Neural progenitor cell (in vitro differentiated cells): ENCODE measurements at regions not wholly inside any gene's neighbourhood (a gene's known extent, or its start where the extent isn't known, plus 50 kb on each side); places are given as distances from the start of the nearest gene placed in this dataset.

Experiments
- DNase-seq: peaks from one replicate; pipeline ENCODE4 v3.0.0-alpha.2; 2016; ENCODE audit warnings: low spot score
- H2AFZ ChIP-seq: fragments of 200-600 bp; sonication (generic); replicated peaks from 2 replicates; pipeline ENCODE4 v1.6.1; 2016; ENCODE audit warnings: antibody characterized with exemption
- H3F3A ChIP-seq: fragments of 200-600 bp; sonication (generic); 2 replicates; pipeline ENCODE4 v1.6.1; 2016; ENCODE audit warnings: antibody characterized with exemption, low read depth
- H3K27ac ChIP-seq: fragments of 200-600 bp; sonication (generic); 2 replicates; pipeline ENCODE4 v1.5.1; 2016; ENCODE audit warnings: mild to moderate bottlenecking
- H3K27me3 ChIP-seq: fragments of 200-600 bp; sonication (generic); 2 replicates; pipeline ENCODE4 v1.6.1; 2016; ENCODE audit warnings: mild to moderate bottlenecking, moderate library complexity
- H3K36me3 ChIP-seq: fragments of 200-600 bp; sonication (generic); 2 replicates; pipeline ENCODE4 v1.5.1; 2016
- H3K4me1 ChIP-seq: fragments of 200-600 bp; sonication (generic); 2 replicates; pipeline ENCODE4 v1.6.1; 2016; ENCODE audit warnings: mixed run types
- H3K4me2 ChIP-seq: fragments of 200-600 bp; sonication (generic); 2 replicates; pipeline ENCODE4 v1.6.1; 2016
- H3K4me3 ChIP-seq: fragments of 200-600 bp; sonication (generic); 2 replicates; pipeline ENCODE4 v1.5.1; 2016
- H3K79me2 ChIP-seq: fragments of 200-600 bp; sonication (generic); 2 replicates; pipeline ENCODE4 v1.6.1; 2016; ENCODE audit warnings: low read depth
- H3K9ac ChIP-seq: fragments of 200-600 bp; sonication (generic); 2 replicates; pipeline ENCODE4 v1.6.1; 2016
- H3K9me3 ChIP-seq: fragments of 200-600 bp; sonication (generic); 2 replicates; pipeline ENCODE4 v1.5.1; 2016; ENCODE audit warnings: low read depth
- H4K20me1 ChIP-seq: fragments of 200-600 bp; sonication (generic); 2 replicates; pipeline ENCODE4 v1.6.1; 2016; ENCODE audit warnings: low read depth
- H3K27ac Mint-ChIP-seq: 3 replicates; pipeline ENCODE4 v1.8.0; 2021; ENCODE audit warnings: mixed read lengths
- H3K27me3 Mint-ChIP-seq: 2 replicates; pipeline ENCODE4 v1.8.0; 2022; ENCODE audit warnings: low read depth, mild to moderate bottlenecking, inconsistent platforms, moderate library complexity, mixed read lengths; ENCODE audit not compliant: insufficient read depth
- H3K36me3 Mint-ChIP-seq: 3 replicates; pipeline ENCODE4 v1.8.0; 2021; ENCODE audit warnings: mixed read lengths
- H3K4me1 Mint-ChIP-seq: 3 replicates; pipeline ENCODE4 v1.8.0; 2021; ENCODE audit warnings: mixed read lengths
- H3K4me3 Mint-ChIP-seq: 3 replicates; pipeline ENCODE4 v1.8.0; 2021; ENCODE audit warnings: mild to moderate bottlenecking, moderate library complexity, mixed read lengths
- H3K9me3 Mint-ChIP-seq: 3 replicates; pipeline ENCODE4 v1.8.0; 2020; ENCODE audit warnings: mixed read lengths
- CTCF ChIP-seq: fragments of 200-600 bp; sonication (generic); IDR thresholded peaks from 2 replicates; pipeline ENCODE4 v1.5.1; 2017; ENCODE audit warnings: antibody characterized with exemption, mild to moderate bottlenecking
- EZH2 ChIP-seq: fragments of 200-600 bp; sonication (generic); IDR thresholded peaks from 2 replicates; pipeline ENCODE4 v1.6.1; 2017; ENCODE audit warnings: antibody characterized with exemption, mild to moderate bottlenecking, moderate library complexity
- EZH2phosphoT487 ChIP-seq: fragments of 200-600 bp; sonication (generic); IDR thresholded peaks from 2 replicates; pipeline ENCODE4 v1.6.1; 2017; ENCODE audit warnings: antibody characterized with exemption

- Mint-ChIP-seq H3K36me3 (no peaks in the 10 kb centered on the region), H3K9me3 (peaks cover 3% of the 10 kb centered on the region), H3K27ac (no peak overlapping the region), H3K27me3 (no peaks in the 10 kb centered on the region), H3K4me1 (no peaks in the 10 kb centered on the region), H3K4me3 (no peak overlapping the region)
- no peak overlapping the region for H3K4me2 ChIP-seq
- no peak overlapping the region for H3K27ac ChIP-seq
- H2AFZ ChIP-seq, result no peak overlapping the region
- H3K9ac ChIP-seq, result no peak overlapping the region
- H3K79me2 ChIP-seq, result no peaks in the 10 kb centered on the region
- H3K36me3 ChIP-seq, result no peaks in the 10 kb centered on the region
- no peak overlapping the region for H3K4me3 ChIP-seq
- H3F3A ChIP-seq, result no peaks in the 10 kb centered on the region
- no peaks in the 10 kb centered on the region for H3K27me3 ChIP-seq
- no peaks in the 10 kb centered on the region for H3K9me3 ChIP-seq
- no peaks in the 10 kb centered on the region for H4K20me1 ChIP-seq
- no peak for DNase-seq
- TF ChIP-seq EZH2phosphoT487, result no peak
- TF ChIP-seq EZH2, result no peak
- TF ChIP-seq CTCF, result no peak
- no peaks in the 10 kb centered on the region for H3K4me1 ChIP-seq
Observed at GRCh38 chr17:34066528-34066927, 188.6 kb upstream of the CCL2 start.

GRCh38 chr17:34067011-34067410 is 188.1 kb upstream of the CCL2 start:
- DNase-seq, result no peak
- no peaks in the 10 kb centered on the region for H3K4me1 ChIP-seq
- H3F3A ChIP-seq, result no peaks in the 10 kb centered on the region
- no peaks in the 10 kb centered on the region for H4K20me1 ChIP-seq
- H3K36me3 ChIP-seq, result no peaks in the 10 kb centered on the region
- H3K27ac ChIP-seq, result no peak overlapping the region
- no peak overlapping the region for H3K9ac ChIP-seq
- H3K9me3 ChIP-seq, result no peaks in the 10 kb centered on the region
- Mint-ChIP-seq H3K9me3 (peaks cover 3% of the 10 kb centered on the region), H3K27me3 (no peaks in the 10 kb centered on the region), H3K27ac (no peak overlapping the region), H3K4me1 (no peaks in the 10 kb centered on the region), H3K4me3 (no peak overlapping the region), H3K36me3 (no peaks in the 10 kb centered on the region)
- TF ChIP-seq EZH2 (no peak), CTCF (no peak), EZH2phosphoT487 (no peak)
- H3K4me3 ChIP-seq, result no peak overlapping the region
- no peaks in the 10 kb centered on the region for H3K27me3 ChIP-seq
- no peak overlapping the region for H2AFZ ChIP-seq
- H3K79me2 ChIP-seq, result no peaks in the 10 kb centered on the region
- H3K4me2 ChIP-seq, result no peak overlapping the region

- no peak for DNase-seq
- H3K27ac ChIP-seq, result no peak overlapping the region
- H3K4me2 ChIP-seq, result no peak overlapping the region
- Mint-ChIP-seq H3K36me3 (no peaks in the 10 kb centered on the region), H3K27ac (no peak overlapping the region), H3K4me3 (no peak overlapping the region), H3K4me1 (no peaks in the 10 kb centered on the region), H3K27me3 (no peaks in the 10 kb centered on the region), H3K9me3 (peaks cover under 1% of the 10 kb centered on the region)
- H3F3A ChIP-seq, result no peaks in the 10 kb centered on the region
- no peaks in the 10 kb centered on the region for H3K36me3 ChIP-seq
- TF ChIP-seq EZH2 (no peak), CTCF (no peak), EZH2phosphoT487 (no peak)
- H3K4me3 ChIP-seq, result no peak overlapping the region
- H2AFZ ChIP-seq, result no peak overlapping the region
- H3K27me3 ChIP-seq, result no peaks in the 10 kb centered on the region
- H3K9ac ChIP-seq, result no peak overlapping the region
- H3K4me1 ChIP-seq, result no peaks in the 10 kb centered on the region
- no peaks in the 10 kb centered on the region for H4K20me1 ChIP-seq
- no peaks in the 10 kb centered on the region for H3K79me2 ChIP-seq
- no peaks in the 10 kb centered on the region for H3K9me3 ChIP-seq
Observed at GRCh38 chr17:34068571-34068970, 186.5 kb upstream of the CCL2 start.

- TF ChIP-seq EZH2 (no peak), EZH2phosphoT487 (no peak), CTCF (no peak)
- Histone ChIP-seq H3K36me3 (no peaks in the 10 kb centered on the region), H3K9me3 (no peaks in the 10 kb centered on the region), H3K4me3 (no peak overlapping the region), H3K9ac (no peak overlapping the region), H3K4me1 (no peaks in the 10 kb centered on the region), H2AFZ (no peak overlapping the region), H3K27me3 (no peaks in the 10 kb centered on the region), H3K79me2 (no peaks in the 10 kb centered on the region), H3K4me2 (no peak overlapping the region), H3K27ac (no peak overlapping the region), H3F3A (no peaks in the 10 kb centered on the region), H4K20me1 (no peaks in the 10 kb centered on the region)
- Mint-ChIP-seq H3K4me1 (no peaks in the 10 kb centered on the region), H3K27ac (no peak overlapping the region), H3K27me3 (no peaks in the 10 kb centered on the region), H3K36me3 (no peaks in the 10 kb centered on the region), H3K4me3 (no peak overlapping the region), H3K9me3 (no peaks in the 10 kb centered on the region)
- DNase-seq, result no peak
Observed at GRCh38 chr17:34070712-34071111, 184.4 kb upstream of the CCL2 start.
